ENCODE measurements at regions not wholly inside any gene's neighbourhood (a gene's known extent, or its start where the extent isn't known, plus 50 kb on each side); places are given as distances from the start of the nearest gene placed in this dataset.

GRCh38 chr16:59783191-59783590 is 1049.1 kb upstream of the GOT2 start:
- no peak overlapping the region for H3K9ac ChIP-seq (ENCODE audit: control insufficient read depth, insufficient read depth, low read length)
- H3K9me3 ChIP-seq (replicated peaks; ENCODE audit: control insufficient read depth, insufficient read depth, low read length), result no peaks in the 10 kb centered on the region
- POLR2A ChIA-PET, result no interaction called here
- in situ Hi-C loops (cut with MboI), result no loop called here
- BruUV-seq (replicated peaks), result no TSS peak
- intact Hi-C loops (cut with micrococcal nuclease; ENCODE audit: unreplicated experiment), result no loop called here
- SMC1A ChIA-PET (ENCODE audit: uncharacterized antibody, unreplicated experiment), result no interaction called here
- CTCF ChIA-PET, result no interaction called here
- ATAC-seq (no peak), DNase-seq (ENCODE audit: low read depth, low spot score) (no peak), FAIRE-seq (no peak)
- no peak overlapping the region for H3K27ac ChIP-seq (ENCODE audit: control insufficient read depth, insufficient read depth)
- no peak overlapping the region for H3K4me3 ChIP-seq
- H3K4me1 ChIP-seq (ENCODE audit: control insufficient read depth, insufficient read depth, low read length), result no peaks in the 10 kb centered on the region
- H3K36me3 ChIP-seq (ENCODE audit: control insufficient read depth in 2 of 2, insufficient read depth in 2 of 2, low read length in 1 of 2), result no peaks in the 10 kb centered on the region
- no peak overlapping the region for H2AFZ ChIP-seq (ENCODE audit: control insufficient read depth, low read depth, low read length)
- H3K27me3 ChIP-seq (replicated peaks in 1 of 2; ENCODE audit: control insufficient read depth in 2 of 2, insufficient read depth in 2 of 2, low read length in 1 of 2), result no peaks in the 10 kb centered on the region
- no peaks in the 10 kb centered on the region for H4K20me1 ChIP-seq (ENCODE audit: control insufficient read depth, insufficient read depth)
- H3K4me2 ChIP-seq (ENCODE audit: control insufficient read depth, insufficient read depth), result no peak overlapping the region
- RAD21 ChIA-PET (ENCODE audit: unreplicated experiment), result no interaction called here
- WGBS (ENCODE audit: insufficient coverage, insufficient replicate concordance, low lambda C conversion rate, missing lambda C conversion rate), result 26% methylated on average over 1 of the region's 1 CpG
- no peaks in the 10 kb centered on the region for H3K79me2 ChIP-seq (ENCODE audit: control insufficient read depth, insufficient read depth, low read length)
- TF ChIP-seq ZNF24 (IDR thresholded peaks at IDR 0.05), result no peak
- TF ChIP-seq REST (IDR thresholded peaks at IDR 0.05; ENCODE audit: low read depth, low read length), result no peak
- TF ChIP-seq, protein P1, sequence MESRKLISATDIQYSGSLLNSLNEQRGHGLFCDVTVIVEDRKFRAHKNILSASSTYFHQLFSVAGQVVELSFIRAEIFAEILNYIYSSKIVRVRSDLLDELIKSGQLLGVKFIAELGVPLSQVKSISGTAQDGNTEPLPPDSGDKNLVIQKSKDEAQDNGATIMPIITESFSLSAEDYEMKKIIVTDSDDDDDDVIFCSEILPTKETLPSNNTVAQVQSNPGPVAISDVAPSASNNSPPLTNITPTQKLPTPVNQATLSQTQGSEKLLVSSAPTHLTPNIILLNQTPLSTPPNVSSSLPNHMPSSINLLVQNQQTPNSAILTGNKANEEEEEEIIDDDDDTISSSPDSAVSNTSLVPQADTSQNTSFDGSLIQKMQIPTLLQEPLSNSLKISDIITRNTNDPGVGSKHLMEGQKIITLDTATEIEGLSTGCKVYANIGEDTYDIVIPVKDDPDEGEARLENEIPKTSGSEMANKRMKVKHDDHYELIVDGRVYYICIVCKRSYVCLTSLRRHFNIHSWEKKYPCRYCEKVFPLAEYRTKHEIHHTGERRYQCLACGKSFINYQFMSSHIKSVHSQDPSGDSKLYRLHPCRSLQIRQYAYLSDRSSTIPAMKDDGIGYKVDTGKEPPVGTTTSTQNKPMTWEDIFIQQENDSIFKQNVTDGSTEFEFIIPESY (IDR thresholded peaks at IDR 0.05), result no peak
- TF ChIP-seq ZNF384 (IDR thresholded peaks at IDR 0.05; ENCODE audit: borderline replicate concordance, low read depth, low read length), result no peak
- no peak for TF ChIP-seq DPF2 (IDR thresholded peaks at IDR 0.05)
- no peak for TF ChIP-seq PAX5 (IDR thresholded peaks at IDR 0.05; ENCODE audit: borderline replicate concordance, low read depth, low read length)
- no peak for TF ChIP-seq POLR2AphosphoS2 (IDR thresholded peaks at IDR 0.05; ENCODE audit: low read depth, low read length)
- no peak for TF ChIP-seq MEF2B (IDR thresholded peaks at IDR 0.05; ENCODE audit: partially characterized antibody, poor library complexity, severe bottlenecking)
- no peak for TF ChIP-seq PML (IDR thresholded peaks at IDR 0.05; ENCODE audit: low read length)
- no peak for TF ChIP-seq MYC (IDR thresholded peaks at IDR 0.05; ENCODE audit: insufficient read depth, insufficient read length, insufficient replicate concordance, low read length, severe bottlenecking)
- TF ChIP-seq TARDBP (IDR thresholded peaks at IDR 0.05; ENCODE audit: borderline replicate concordance), result no peak
- TF ChIP-seq IRF5 (IDR thresholded peaks at IDR 0.05; ENCODE audit: borderline replicate concordance), result no peak
- no peak for TF ChIP-seq FOXK2 (IDR thresholded peaks at IDR 0.05)
